ENCODE measurements at regions not wholly inside any gene's neighbourhood (a gene's known extent, or its start where the extent isn't known, plus 50 kb on each side); places are given as distances from the start of the nearest gene placed in this dataset.

DNA sequence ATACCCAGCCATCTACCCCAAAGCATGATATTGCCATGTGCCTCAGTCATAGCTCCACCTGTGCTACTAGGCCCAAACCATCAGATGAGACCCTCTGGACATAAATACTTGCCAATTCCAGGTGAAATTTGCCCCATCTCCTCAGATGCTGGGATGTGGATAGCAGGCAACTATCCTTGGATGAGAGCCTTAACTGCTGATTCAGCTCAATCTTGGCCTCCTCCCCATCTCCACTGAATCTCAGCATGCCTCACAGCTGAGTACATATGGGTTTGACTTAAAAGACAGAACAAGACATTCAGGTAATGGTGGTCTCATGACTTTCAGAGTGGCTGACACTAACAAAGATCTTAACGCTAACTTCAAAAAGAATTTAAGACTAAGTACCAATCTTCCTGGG, 50.8 kb upstream of the KLHL13 start:
- DNase-seq: no peak

DNA sequence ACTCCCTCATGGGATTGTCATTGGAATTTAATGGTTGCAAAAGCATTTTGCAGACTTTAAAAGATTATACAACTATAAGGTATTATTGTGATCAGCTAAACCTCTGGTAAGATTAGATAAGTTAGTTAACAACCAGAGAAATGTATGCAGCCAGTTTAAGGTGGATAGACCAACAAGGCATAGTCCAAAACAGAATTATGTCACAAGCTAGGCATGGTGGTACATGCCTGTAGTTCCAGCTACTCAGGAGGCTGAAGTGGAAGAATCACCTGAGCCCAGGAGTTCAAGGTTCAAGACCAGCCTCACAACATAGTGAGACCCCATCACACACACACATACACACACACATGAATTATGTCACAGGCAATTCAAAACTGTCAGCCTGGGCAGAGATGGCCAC, 54.7 kb upstream of the KLHL13 start:
- DNase-seq: no peak

DNA sequence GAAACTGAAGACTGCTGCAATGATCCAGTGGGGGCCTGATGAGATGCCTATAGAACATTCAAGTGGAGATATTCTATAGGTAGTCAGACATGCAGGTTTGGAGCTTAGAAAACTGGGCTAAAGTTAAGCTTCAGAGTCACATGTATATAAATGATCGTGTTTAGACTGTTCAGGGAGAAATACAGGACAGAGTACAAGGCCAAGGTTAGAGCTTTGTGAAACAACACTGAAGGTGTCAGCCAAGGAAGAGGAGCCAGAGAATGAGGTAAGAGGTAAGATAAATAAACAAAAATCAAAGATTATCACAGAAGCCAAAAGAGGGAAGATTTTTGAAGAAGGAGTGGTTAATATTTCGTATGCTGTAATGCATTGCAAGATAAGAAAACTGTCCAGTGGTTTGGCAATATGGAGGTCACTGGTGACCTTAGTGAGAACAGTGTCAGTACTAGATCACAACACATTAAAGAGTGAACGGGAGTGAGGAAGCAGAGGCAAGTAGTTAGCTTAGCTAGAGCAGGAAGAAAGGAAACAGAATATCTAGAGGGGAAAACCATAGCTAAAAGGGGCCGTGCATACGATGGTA, 58.0 kb upstream of the KLHL13 start:
- no peak for DNase-seq

DNA sequence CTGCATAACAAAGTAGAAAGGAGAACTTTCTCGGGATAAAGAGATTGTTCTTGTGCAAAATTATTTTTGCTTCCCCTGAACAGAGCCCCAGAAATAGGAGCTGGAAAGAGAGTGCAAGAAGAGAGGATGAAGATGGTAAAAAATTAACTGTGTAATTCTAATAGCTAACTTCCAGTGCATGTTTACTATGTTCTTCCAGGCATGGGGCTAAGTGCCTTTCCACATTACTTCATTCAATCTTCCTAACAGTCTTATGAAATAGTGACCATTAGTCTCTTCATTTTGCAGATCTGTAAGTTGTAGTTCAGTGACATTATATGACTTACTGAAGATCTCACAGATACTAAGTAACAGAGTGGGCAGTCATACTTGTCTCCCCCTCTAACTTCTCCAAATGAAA, 61.1 kb upstream of the KLHL13 start:
- no peak for DNase-seq

DNA sequence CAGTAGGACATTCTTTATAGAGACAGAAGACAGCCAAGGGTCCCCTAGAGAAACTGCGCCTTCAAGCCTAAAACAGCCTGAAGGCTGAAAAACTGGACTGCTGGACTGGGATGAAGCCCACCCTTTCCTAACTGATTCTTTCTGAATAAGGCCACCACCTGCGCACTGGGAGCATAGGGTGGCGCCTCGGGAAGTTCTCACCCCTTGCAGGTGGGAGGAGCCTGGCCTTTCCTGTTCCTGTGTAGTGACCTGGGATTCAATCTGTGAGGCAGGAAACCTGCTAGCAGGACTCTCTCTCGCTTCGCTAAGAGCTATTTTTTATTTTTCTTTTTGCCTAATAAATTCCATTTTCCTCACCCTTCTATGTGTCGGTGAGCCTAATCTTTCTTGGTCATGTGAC, 61.8 kb upstream of the KLHL13 start:
- no peak for DNase-seq

DNA sequence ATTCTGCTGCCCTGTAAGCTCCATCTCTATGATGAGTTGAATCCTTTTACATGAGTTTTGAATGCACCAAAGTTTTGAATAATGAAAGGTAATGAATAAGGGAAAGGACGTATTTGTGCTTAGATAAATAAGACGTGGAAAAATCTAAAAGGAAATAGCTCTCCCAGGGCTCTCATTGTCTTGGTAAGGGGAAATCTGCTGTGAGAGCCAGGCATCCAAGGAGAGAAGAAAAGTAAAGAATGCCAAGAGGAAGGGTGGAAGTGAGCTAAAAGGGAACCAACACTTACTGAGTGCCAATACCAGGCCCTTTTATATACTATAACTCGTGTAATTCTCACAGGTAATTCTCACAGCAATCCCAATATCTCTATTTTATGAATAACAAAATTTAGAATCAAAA, 62.6 kb upstream of the KLHL13 start:
- DNase-seq: no peak

DNA sequence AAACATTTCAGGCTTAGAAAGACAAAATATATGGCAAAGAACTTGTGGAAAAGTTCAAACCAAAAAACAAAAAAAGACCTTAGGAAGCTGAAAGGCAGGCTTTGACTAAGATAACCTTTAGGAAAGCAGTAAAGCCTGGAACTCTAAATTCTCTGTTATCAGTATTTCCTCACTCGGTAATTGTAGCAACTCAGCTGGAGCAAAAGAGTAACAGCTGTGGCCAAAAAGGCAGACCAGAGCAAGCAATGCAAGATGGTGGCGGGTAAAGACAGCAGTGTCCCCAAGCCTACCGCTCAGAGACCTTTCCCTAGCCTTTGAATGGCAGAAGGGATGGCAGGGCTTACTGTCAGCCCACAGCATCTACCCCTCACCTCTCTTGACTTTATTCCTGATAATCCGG, 63.1 kb upstream of the KLHL13 start:
- DNase-seq: no peak

DNA sequence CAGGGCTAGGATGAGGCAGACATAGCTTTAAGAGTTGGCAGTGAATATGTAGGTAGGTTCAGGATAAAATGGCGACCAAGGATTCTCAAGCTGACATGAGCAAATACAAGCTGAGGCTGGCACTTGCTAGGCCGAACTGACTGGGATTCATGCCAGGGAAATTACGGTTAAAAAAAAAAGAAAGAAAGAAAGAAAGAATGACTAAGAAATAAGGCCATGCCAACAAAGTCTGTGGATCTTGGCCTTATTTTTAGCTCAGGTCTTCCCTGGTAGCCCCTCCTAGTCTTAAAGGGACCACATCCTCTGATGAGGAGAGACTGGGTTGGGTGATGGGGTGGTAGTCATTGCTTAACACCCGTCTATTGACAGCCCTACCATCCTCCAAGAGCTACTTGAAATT, 64.4 kb upstream of the KLHL13 start:
- peak; percentile 58 to 83 for DNase-seq

DNA sequence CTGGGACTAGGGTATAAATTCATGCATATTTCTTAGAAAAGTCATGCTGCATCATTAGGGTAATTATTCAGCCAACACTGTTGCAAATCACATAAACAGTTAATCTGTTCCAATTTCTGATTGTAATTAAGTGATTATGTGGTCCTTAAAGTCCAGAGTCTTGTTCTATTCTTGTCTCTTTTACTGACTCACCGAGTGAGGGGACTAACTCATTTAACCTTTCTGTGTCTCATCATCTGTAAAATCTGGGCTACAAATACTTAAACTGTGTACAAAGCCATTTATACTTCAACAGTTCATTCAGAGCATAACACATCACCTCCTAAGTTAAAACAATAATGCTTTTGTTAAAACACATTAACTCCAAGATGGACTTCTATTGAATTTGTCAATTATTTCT, 65.4 kb upstream of the KLHL13 start:
- peak; percentile 45 to 59 for DNase-seq

DNA sequence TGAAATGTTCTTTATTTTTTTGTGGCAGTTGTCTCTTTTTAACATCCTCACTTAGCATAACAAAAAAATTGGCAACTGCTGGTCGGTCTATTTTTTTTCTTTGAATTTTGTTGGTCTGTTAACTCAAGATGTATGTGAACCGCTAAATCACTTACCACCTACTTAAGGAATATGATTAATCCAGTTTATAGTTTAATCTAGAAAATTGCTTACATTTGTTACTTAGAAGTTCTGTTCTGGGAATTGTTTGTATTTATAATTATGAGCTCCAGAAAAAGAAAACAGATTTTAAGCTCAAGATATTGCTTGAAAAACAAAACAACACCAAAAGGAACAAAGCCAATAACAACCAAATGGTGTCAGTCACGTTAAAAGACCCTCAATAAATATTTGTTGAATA, 66.1 kb upstream of the KLHL13 start:
- DNase-seq: peak in 1 of 2 experiments; percentile 55

DNA sequence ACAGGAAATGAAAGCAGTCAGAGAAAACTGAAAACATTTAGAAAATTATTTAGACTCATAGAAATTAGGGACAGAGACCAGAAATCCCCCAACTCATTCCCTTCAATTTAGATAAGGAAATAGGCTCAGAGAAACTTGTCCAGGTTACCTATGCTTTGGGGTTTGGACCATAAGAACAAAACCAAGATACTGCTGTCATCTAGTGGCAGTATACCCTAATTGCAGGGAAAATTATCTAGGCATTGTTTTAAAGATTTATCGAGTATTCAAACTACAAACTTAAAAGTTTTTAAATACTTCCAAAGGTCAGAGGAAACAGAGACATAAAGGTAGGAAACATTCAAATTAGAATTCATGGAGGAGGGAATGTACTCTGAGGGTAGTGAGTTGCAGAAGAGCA, 67.0 kb upstream of the KLHL13 start:
- no peak for DNase-seq

DNA sequence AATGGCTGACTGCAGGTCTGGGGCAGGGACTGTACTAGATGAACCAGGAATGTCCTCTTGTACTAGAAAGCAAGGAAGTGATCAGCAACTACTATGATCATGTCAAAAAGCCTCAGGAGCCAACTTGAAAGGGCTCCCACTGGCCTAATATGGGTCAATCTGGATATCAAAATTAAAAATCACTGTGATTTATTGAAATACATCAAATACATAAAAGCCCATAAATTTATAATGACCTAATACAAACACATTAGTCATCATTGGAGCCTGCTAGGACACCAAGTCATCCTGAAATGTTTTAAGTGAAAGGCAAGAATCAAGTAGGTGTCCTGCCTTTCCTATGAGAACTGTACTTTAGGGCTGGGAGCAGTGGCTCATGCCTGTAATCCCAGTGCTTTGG, 70.5 kb upstream of the KLHL13 start:
- no peak for DNase-seq

DNA sequence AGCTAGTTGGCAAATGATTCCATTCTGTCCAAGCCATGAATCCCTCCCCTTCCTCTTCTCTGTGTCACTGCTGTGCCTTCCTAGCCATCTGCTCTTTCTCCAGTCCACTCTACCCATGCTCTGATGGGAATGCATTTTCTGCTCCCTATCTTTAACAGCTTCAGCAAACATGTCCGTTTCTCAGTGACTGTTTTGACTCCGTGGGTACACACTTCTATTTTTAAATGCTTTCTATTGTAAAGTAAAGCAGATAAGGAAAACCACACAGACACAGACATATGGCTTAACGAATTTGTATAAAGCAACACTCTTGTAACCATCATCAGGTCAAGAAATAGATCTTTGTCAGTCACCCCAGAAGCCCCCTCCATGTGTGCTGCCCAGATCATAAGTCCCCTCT, 72.4 kb upstream of the KLHL13 start:
- peak in 1 of 2 experiments; percentile 28 for DNase-seq

DNA sequence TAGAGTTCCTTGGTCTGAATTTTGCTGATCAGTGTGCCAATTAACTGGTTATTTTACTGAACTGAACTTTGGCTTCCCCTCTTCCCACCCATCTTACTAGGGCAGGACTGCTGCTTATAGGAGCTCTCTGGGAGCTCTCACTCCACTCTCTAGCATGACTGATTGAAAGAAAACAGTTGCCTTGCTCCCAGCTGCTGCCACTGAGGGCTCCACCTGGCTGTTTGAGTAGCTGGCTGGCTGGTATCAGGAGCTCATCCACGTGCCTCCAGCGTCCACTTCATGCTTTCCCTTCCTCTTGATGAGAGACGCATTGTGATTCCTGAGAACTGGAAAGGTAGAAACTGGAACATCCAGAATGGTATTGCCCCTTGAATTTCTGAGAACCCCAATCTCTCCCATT, 73.0 kb upstream of the KLHL13 start:
- no peak for DNase-seq

DNA sequence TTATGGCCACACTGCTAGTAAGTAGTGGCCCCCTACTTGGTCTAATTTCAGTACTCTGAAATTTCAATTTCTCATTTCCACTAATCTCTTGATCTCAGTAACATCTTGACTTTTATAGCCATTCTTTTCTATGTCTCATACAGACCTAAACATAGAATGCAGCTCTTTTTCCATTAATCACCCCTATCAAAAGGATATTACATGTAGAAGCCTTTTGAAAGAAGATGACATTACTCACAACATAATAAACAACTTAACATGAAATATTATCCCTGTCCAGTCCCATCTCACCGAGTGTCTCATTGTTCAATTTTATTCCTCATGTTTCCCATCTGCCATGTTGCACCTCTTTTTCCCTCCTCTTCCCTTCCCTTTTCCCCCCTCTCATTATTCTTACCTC, 81.1 kb upstream of the KLHL13 start:
- DNase-seq: no peak

DNA sequence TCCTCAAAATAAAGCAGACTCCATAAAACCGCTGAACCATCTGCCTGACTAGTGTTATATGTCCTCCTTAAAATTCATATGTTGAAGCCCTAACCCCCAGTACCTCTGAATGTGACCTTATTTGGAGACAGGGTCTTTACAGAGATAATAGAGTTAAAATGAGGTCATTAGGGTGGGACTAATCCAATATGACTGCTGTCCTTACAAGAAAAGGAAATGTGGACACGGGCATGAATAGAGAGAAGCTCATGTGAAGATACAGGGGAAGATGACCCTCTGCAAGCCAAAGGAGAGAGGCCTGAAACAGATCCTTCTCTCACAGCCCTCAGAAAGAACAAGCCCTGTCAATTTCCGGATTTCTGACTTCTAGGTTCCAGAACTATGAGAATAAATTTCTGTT, 82.0 kb upstream of the KLHL13 start:
- no peak for DNase-seq

DNA sequence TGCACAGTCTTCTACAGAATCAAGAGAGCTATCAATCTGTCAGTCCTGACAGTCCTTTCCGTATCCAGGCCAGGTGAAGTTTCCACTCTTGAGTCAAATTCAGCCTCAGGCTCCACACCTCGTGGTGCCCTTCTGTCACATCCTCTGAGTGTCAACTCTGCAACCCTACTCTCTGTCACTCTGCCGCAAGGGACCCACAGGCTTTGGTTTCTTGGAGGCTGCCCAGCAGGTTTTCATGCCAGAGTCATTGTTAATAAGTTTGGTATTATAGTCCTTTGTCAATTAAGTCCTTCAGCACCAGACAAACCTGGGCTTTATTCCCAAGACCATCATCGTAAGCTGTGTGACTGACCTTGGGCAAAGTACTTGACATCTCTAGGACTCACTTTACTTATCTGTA, 83.4 kb upstream of the KLHL13 start:
- DNase-seq: no peak

DNA sequence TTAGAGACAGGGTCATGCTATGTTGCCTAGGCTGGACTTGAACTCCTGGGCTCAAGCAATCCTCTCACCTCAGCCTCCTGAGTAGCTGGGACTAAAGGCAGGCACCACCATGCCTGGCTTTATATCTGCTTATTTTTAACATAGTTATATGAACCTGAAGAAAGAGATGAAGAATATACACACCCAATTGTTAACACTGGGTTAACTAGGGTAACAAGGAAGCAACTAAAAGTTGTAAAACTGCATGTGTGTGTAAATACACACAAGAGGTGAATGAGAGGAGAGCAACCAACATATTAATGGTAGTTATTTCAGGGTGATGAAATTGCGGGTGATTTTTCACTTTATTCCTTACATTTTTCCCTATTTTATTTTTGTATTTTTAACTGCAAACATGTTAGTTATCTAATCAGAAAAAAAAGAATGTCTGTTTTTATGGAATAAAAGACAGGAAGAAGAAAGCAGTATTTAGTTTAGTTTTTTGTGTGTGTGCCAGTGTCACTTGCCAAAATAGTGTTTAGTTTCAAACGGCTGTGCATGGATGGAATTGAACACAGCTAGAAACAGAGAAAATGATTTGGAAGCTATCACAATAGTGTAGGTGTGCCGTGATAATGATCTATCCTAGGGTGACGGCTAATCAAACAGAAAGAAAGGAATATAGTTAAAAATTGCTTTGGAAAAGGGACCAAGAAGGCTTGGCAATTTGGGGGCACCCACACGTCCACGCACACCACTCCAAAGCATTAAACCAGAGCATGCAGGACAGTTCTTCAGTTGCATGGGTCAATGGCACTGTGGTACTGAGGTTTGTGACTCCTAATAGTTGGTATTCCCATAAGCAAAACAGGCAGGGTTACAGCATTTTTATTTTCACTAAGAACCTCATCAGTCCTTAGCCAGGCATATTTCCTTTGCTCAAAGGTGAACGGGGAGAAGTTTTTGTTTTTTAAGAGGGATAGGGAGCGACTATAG, 89.1 kb upstream of the KLHL13 start:
- no peak for DNase-seq

DNA sequence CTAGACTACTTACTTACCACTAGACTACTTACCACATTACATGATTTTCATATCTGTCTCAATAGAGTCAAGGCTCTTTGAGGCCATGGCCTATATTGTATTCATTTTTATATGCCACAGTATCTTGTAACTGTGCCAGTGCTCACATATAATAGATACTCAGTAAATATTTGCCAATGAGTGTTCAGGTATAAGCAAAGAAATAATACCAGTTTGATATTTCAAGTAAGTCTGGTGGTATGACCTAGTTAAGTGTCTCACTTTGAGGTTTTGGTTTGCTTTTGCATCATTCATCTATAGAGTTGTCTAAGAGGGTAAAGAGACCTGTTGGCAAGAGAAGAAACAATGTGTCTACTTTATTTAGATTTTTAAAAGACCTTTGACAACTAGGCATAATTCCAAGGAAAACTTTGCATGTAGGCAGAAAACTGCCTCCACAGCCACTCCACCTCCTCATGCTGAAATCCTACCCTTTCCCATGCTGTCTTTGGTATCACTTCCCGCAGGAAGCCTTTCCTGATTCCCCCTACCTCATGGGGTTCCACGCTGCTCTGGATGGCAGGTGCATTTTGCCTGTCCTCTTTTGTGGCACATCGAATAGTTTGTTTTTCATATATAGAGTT, 91.3 kb upstream of the KLHL13 start:
- DNase-seq: no peak

DNA sequence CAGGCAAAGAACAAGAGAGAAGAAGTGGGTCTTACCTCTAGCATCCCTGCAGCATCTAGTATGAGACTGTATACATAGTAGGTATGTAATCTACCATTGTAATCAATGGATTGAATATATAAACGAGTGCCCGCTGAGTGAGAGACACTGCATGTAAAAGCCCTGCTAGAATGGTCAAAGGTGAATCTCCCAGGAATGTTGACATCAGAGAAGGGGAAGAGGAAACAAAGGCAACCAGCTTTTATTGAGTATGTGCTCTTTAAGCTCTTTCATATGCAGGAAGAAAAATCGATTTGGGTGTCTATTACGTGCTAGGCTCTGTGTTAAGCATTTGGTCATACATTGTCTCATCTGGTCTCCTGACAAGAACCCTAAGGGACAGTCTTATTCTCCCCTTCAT, 91.9 kb upstream of the KLHL13 start:
- no peak for DNase-seq

DNA sequence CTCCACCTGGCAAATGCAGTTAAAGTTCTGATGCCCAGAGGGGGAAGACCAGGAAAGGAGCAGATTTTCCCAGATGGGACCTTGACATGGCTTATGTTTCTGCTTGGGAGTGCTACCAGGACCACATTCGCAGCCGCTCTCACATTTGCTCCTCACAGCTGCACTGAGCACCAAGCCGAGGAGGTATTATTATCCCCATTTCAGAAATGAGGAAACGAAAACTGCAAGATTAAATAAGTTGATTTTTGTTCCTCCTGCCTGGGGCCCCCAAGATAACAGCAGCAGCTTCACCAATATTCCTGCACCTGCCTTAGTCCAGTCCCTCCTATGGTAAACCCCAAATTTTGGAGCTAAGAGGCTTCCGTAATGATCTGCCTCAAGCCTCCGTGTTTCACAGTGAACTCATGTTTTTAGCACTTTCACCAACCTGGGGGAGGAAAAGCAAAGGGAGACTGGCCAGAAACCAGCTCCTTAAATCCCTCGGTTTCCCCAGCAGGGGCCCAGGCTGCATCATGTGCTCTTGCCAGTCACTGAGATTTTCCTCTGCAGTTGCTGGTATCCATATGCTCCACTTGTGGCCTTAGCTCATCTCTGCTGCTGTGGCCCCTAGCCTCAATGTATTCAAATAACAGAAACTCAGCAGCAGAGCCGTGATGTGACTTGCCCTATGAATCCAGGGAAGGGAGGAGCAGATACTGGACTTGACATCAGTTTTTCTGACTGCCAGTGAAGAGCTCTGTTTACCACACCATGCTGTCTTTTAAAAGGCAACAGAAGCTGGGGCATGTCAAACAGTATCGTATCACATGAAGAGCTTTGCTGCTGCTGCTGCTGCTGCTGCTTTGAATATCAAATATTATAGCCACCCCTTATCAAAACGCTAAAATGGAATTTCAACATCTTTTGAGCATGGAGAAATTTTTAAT, 95.5 kb upstream of the KLHL13 start:
- no peak for DNase-seq

DNA sequence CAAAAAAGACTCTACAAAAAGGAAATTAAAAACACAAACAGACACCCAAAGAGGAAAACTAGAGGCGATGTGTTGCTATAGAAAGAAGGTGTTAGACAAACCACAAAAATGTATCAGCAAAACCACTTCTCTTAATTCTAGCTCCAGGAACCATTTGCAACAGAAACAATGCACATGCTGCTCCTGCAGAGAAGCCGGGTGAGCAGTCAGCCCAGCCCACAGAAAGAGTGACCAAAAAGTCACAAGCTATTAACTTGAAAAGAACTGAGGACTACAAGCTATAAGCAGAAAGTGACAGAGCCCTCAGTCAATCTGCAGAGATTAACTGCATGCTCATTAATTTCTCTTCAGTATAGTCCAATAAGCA, 96.2 kb upstream of the KLHL13 start:
- no peak for DNase-seq

DNA sequence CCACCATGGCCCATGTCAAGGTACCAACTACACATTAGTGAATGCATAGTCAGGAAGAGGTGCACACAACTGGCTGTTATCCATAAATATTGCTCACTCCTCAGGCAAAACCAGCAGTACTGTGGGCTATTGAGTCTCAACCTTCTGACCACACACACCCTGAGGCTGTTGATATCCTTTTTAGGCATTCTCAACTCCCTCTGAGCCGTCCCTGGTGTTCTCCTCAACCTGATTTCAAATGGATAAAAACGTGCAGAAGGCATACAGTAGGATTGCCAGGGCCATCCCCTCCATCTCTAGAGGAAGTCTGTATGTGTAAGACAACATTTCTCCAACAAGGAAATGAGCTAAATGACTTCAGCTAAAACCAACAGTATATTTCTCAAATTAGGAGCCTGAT, 98.7 kb upstream of the KLHL13 start:
- no peak for DNase-seq

Measured in NCI-H446 (cell line).